DOHH2 (cell line): ENCODE measurements at regions not wholly inside any gene's neighbourhood (a gene's known extent, or its start where the extent isn't known, plus 50 kb on each side); places are given as distances from the start of the nearest gene placed in this dataset.

Experiments used
- CTCF ChIP-seq: fragments of 200-600 bp; sonication (generic); IDR thresholded peaks from one replicate; pipeline ENCODE4 v1.5.1; 2014; ENCODE audit warnings: antibody characterized with exemption, mild to moderate bottlenecking, low read depth, low read length; ENCODE audit not compliant: poor library complexity, severe bottlenecking
- EZH2phosphoT487 ChIP-seq: fragments of 200-600 bp; sonication (generic); IDR thresholded peaks from 2 replicates; pipeline ENCODE4 v1.6.1; 2017; ENCODE audit warnings: borderline replicate concordance, mild to moderate bottlenecking, antibody characterized with exemption, low read length, moderate library complexity, mixed read lengths

GRCh38 chr5:166341740-166342337 lies 1949.6 kb upstream of the WWC1 start:
- TF ChIP-seq CTCF (no peak), EZH2phosphoT487 (no peak)
